ENCODE measurements at regions not wholly inside any gene's neighbourhood (a gene's known extent, or its start where the extent isn't known, plus 50 kb on each side); places are given as distances from the start of the nearest gene placed in this dataset.

- in situ Hi-C loops (cut with HindIII; ENCODE audit: low sequenced_read_pairs), result no loop called here
- TF ChIP-seq CTCF (IDR thresholded peaks at IDR 0.05; ENCODE audit: low read depth, low read length, missing control alignments), result no peak
- no peak for DNase-seq (ENCODE audit: low read depth)
- H3K4me3 ChIP-seq (ENCODE audit: low read depth, low read length), result no peak overlapping the region
Observed at GRCh38 chr6:112480553-112480952, 133.4 kb downstream of the RFPL4B start.

- H3K4me3 ChIP-seq (ENCODE audit: low read depth, low read length), result no peak overlapping the region
- DNase-seq (ENCODE audit: low read depth), result no peak
- in situ Hi-C loops (cut with HindIII; ENCODE audit: low sequenced_read_pairs), result no loop called here
- no peak for TF ChIP-seq CTCF (IDR thresholded peaks at IDR 0.05; ENCODE audit: low read depth, low read length, missing control alignments)
Observed at GRCh38 chr6:112481211-112481610, 134.1 kb downstream of the RFPL4B start.

DNA sequence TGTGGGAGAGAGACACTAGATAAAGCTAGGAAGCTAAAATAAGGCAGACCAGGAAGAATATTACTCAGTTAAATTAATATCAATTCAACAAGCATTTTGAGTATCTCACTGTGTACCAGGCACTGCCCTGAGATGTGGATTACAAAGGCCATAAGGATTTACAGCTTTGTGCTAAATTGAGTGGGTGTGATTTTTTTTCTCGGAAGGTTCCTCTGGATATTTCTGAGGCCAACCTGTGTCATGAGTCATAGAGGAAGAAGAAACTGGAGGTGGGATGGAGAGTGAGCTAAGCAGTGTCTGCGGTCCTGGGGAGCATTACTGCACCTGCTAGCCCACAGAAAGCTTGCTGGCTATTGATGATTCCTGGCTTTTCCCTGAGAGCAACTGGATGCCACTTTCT, 135.2 kb downstream of the RFPL4B start:
- in situ Hi-C loops (cut with HindIII; ENCODE audit: low sequenced_read_pairs), result no loop called here
- H3K4me3 ChIP-seq (ENCODE audit: low read depth, low read length), result no peak overlapping the region
- TF ChIP-seq CTCF (IDR thresholded peaks at IDR 0.05; ENCODE audit: low read depth, low read length, missing control alignments), result no peak
- DNase-seq (ENCODE audit: low read depth), result no peak

DNA sequence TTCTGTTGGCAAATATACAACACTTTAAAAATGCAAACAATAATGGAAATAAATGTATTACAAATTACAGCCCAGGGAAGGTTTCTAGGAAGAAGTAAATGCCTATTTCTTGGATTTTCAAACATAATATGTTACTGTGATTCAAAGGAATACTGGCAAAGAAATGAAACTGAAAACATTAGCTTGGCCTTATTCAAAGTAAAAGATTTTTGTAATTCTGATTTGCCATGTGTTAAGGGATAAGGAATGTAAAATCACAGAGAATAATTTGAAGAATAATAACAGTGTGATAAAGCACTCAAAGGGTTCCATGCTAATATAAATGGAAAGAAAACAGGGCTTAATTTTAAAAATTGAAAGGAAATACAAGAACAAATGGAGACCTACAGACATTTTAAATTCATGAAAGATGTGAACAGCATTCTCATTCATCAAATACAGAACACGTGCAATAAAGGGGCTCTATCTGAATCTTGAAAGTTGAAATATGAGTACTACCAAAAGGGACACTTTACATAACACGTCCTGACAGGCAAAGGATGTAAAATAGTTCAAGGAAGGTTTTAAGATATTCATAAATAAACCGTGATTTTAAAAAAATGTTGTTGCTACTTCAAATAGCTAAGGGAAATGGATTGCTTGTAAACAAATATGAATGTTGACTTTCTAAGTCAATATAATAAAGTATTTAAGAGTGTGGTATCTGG, 138.1 kb downstream of the RFPL4B start:
- DNase-seq (ENCODE audit: low read depth), result no peak
- in situ Hi-C loops (cut with HindIII; ENCODE audit: low sequenced_read_pairs), result no loop called here
- no peak overlapping the region for H3K4me3 ChIP-seq (ENCODE audit: low read depth, low read length)
- TF ChIP-seq CTCF (IDR thresholded peaks at IDR 0.05; ENCODE audit: low read depth, low read length, missing control alignments), result no peak

DNA sequence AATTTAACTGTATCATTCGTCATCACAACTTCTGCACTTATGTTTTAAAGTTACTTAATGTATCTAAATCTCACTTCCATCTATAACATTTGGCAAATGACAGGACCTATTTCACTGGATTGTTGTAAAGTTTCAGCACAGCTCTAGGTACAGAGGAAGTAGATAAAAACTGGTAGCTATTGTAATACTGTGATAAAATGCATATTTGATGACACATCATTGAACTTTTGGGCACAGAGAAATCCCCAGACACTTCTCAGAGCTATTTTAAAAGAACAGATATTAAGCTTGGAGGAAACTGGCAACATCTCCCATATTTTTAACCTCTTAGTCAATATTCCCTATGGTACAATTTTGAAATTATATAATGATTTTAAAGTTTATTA, 138.7 kb downstream of the RFPL4B start:
- no peak for TF ChIP-seq CTCF (IDR thresholded peaks at IDR 0.05; ENCODE audit: low read depth, low read length, missing control alignments)
- no peak for DNase-seq (ENCODE audit: low read depth)
- in situ Hi-C loops (cut with HindIII; ENCODE audit: low sequenced_read_pairs), result no loop called here
- no peak overlapping the region for H3K4me3 ChIP-seq (ENCODE audit: low read depth, low read length)

DNA sequence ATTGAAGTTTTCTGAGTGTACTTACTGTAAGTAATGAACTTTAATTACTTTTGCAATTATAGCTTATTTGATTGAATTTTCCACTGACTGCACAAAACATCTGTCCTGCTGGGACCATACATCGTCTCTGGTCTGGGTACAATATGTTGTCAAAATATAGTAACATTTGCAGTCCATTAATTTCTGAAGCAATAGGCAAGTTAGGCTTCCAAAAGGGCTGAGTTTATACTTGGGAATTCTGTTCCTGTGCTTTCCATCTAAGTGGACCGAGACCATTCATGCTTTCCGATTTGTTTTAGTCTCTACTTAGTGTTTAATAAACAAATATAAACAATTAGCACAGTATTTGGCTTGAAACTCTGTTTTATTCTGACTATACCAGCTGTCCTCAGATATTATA, 139.3 kb downstream of the RFPL4B start:
- in situ Hi-C loops (cut with HindIII; ENCODE audit: low sequenced_read_pairs), result no loop called here
- DNase-seq (ENCODE audit: low read depth), result no peak
- H3K4me3 ChIP-seq (ENCODE audit: low read depth, low read length), result no peak overlapping the region
- no peak for TF ChIP-seq CTCF (IDR thresholded peaks at IDR 0.05; ENCODE audit: low read depth, low read length, missing control alignments)

Data from astrocyte of the cerebellum (primary cell).